ENCODE measurements at regions not wholly inside any gene's neighbourhood (a gene's known extent, or its start where the extent isn't known, plus 50 kb on each side); places are given as distances from the start of the nearest gene placed in this dataset.

- BruUV-seq (replicated peaks), result no TSS peak
- POLR2A ChIA-PET, result interaction anchor here (0.6 kb wide), 1 partner anchor 23 kb away, joined by 3 read pairs; no protein-coding TSS in a partner anchor
- H3K9me2 ChIP-seq (ENCODE audit: insufficient read depth), result no peaks in the 10 kb centered on the region
- no peaks in the 10 kb centered on the region for H3K27me3 ChIP-seq (ENCODE audit: insufficient read depth, low read length)
- CTCF ChIA-PET, result no interaction called here
- no peaks in the 10 kb centered on the region for H3K4me1 ChIP-seq (ENCODE audit: control insufficient read depth in 1 of 2, insufficient read depth in 2 of 2, low read length in 2 of 2)
- no peak overlapping the region for H3K27ac ChIP-seq (ENCODE audit: low read depth, low read length)
- H3K4me3 ChIP-seq (replicated peaks in 1 of 2; ENCODE audit: low read depth in 1 of 2, low read length in 2 of 2), result no peak overlapping the region
- RAD21 ChIA-PET (ENCODE audit: low non-redundant PET in 1 of 2, low total read pairs in 2 of 2, uncharacterized antibody in 2 of 2, unreplicated experiment in 2 of 2), result no interaction called here
- no peaks in the 10 kb centered on the region for H3K79me2 ChIP-seq (ENCODE audit: insufficient read depth, low read length)
- TF ChIP-seq, protein P1, sequence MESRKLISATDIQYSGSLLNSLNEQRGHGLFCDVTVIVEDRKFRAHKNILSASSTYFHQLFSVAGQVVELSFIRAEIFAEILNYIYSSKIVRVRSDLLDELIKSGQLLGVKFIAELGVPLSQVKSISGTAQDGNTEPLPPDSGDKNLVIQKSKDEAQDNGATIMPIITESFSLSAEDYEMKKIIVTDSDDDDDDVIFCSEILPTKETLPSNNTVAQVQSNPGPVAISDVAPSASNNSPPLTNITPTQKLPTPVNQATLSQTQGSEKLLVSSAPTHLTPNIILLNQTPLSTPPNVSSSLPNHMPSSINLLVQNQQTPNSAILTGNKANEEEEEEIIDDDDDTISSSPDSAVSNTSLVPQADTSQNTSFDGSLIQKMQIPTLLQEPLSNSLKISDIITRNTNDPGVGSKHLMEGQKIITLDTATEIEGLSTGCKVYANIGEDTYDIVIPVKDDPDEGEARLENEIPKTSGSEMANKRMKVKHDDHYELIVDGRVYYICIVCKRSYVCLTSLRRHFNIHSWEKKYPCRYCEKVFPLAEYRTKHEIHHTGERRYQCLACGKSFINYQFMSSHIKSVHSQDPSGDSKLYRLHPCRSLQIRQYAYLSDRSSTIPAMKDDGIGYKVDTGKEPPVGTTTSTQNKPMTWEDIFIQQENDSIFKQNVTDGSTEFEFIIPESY (IDR thresholded peaks at IDR 0.05; ENCODE audit: extremely low read depth, insufficient replicate concordance, low read length), result no peak
- TF ChIP-seq SRF (IDR thresholded peaks at IDR 0.05; ENCODE audit: low read depth), result no peak
- no peak for TF ChIP-seq MAX (IDR thresholded peaks at IDR 0.05)
- intact Hi-C loops (cut with micrococcal nuclease), result no loop called here
- H2AFZ ChIP-seq (ENCODE audit: low read depth, low read length, poor library complexity, severe bottlenecking), result no peak overlapping the region
- H3K4me2 ChIP-seq (ENCODE audit: low read length), result no peak overlapping the region
- H3K36me3 ChIP-seq (ENCODE audit: control insufficient read depth in 1 of 2, insufficient read depth in 2 of 2, low read length in 2 of 2), result no peaks in the 10 kb centered on the region
- no peak overlapping the region for H3K9ac ChIP-seq (ENCODE audit: low read length)
- no peaks in the 10 kb centered on the region for H3K9me3 ChIP-seq (ENCODE audit: control insufficient read depth in 1 of 2, insufficient read depth in 1 of 2, low read depth in 1 of 2, low read length in 2 of 2)
- no peak for DNase-seq (ENCODE audit: low read depth, low spot score)
- ATAC-seq, result no peak
- no peaks in the 10 kb centered on the region for H4K20me1 ChIP-seq (ENCODE audit: insufficient read depth)
Observed at GRCh38 chr13:73657821-73658540, 476.2 kb downstream of the KLF12 start.

- POLR2A ChIA-PET, result no interaction called here
- H3K27me3 ChIP-seq (ENCODE audit: insufficient read depth, low read length), result no peaks in the 10 kb centered on the region
- H3K4me3 ChIP-seq (replicated peaks in 1 of 2; ENCODE audit: low read depth in 1 of 2, low read length in 2 of 2), result no peak overlapping the region
- H3K4me2 ChIP-seq (ENCODE audit: low read length), result no peak overlapping the region
- H3K4me1 ChIP-seq (ENCODE audit: control insufficient read depth in 1 of 2, insufficient read depth in 2 of 2, low read length in 2 of 2), result no peaks in the 10 kb centered on the region
- no peak overlapping the region for H3K27ac ChIP-seq (ENCODE audit: low read depth, low read length)
- H3K36me3 ChIP-seq (ENCODE audit: control insufficient read depth in 1 of 2, insufficient read depth in 2 of 2, low read length in 2 of 2), result no peaks in the 10 kb centered on the region
- RAD21 ChIA-PET (ENCODE audit: low non-redundant PET in 1 of 2, low total read pairs in 2 of 2, uncharacterized antibody in 2 of 2, unreplicated experiment in 2 of 2), result no interaction called here
- intact Hi-C loops (cut with micrococcal nuclease), result no loop called here
- CTCF ChIA-PET, result no interaction called here
- no peak overlapping the region for H3K9ac ChIP-seq (ENCODE audit: low read length)
- ATAC-seq (no peak), DNase-seq (ENCODE audit: low read depth, low spot score) (no peak)
- H3K79me2 ChIP-seq (ENCODE audit: insufficient read depth, low read length), result no peaks in the 10 kb centered on the region
- BruUV-seq (replicated peaks), result no TSS peak
- H3K9me3 ChIP-seq (ENCODE audit: control insufficient read depth in 1 of 2, insufficient read depth in 1 of 2, low read depth in 1 of 2, low read length in 2 of 2), result no peaks in the 10 kb centered on the region
- H4K20me1 ChIP-seq (ENCODE audit: insufficient read depth), result no peaks in the 10 kb centered on the region
- no peaks in the 10 kb centered on the region for H3K9me2 ChIP-seq (ENCODE audit: insufficient read depth)
- no peak overlapping the region for H2AFZ ChIP-seq (ENCODE audit: low read depth, low read length, poor library complexity, severe bottlenecking)
- TF ChIP-seq CBX3 (IDR thresholded peaks at IDR 0.05; ENCODE audit: low read depth) (no peak), TCF7L2 (IDR thresholded peaks at IDR 0.05; ENCODE audit: borderline replicate concordance, extremely low read depth, insufficient read depth, insufficient read length) (no peak), ZFX (IDR thresholded peaks at IDR 0.05) (no peak), POLR2A (IDR thresholded peaks at IDR 0.05; ENCODE audit: borderline replicate concordance, extremely low read depth, insufficient read depth, insufficient read length) (no peak), CTCF (IDR thresholded peaks at IDR 0.05 in 2 of 3, conservative IDR thresholded peaks at IDR 0.05 in 1 of 3; ENCODE audit: borderline replicate concordance in 1 of 3, insufficient read depth in 1 of 3, low read depth in 2 of 3, low read length in 2 of 3) (no peak), SP1 (IDR thresholded peaks at IDR 0.05; ENCODE audit: low read depth) (no peak), EZH2 (IDR thresholded peaks at IDR 0.05) (no peak)
- TF ChIP-seq, protein P2, sequence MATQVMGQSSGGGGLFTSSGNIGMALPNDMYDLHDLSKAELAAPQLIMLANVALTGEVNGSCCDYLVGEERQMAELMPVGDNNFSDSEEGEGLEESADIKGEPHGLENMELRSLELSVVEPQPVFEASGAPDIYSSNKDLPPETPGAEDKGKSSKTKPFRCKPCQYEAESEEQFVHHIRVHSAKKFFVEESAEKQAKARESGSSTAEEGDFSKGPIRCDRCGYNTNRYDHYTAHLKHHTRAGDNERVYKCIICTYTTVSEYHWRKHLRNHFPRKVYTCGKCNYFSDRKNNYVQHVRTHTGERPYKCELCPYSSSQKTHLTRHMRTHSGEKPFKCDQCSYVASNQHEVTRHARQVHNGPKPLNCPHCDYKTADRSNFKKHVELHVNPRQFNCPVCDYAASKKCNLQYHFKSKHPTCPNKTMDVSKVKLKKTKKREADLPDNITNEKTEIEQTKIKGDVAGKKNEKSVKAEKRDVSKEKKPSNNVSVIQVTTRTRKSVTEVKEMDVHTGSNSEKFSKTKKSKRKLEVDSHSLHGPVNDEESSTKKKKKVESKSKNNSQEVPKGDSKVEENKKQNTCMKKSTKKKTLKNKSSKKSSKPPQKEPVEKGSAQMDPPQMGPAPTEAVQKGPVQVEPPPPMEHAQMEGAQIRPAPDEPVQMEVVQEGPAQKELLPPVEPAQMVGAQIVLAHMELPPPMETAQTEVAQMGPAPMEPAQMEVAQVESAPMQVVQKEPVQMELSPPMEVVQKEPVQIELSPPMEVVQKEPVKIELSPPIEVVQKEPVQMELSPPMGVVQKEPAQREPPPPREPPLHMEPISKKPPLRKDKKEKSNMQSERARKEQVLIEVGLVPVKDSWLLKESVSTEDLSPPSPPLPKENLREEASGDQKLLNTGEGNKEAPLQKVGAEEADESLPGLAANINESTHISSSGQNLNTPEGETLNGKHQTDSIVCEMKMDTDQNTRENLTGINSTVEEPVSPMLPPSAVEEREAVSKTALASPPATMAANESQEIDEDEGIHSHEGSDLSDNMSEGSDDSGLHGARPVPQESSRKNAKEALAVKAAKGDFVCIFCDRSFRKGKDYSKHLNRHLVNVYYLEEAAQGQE (IDR thresholded peaks at IDR 0.05; ENCODE audit: low read depth), result no peak
- TF ChIP-seq, protein P3, sequence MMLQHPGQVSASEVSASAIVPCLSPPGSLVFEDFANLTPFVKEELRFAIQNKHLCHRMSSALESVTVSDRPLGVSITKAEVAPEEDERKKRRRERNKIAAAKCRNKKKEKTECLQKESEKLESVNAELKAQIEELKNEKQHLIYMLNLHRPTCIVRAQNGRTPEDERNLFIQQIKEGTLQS (IDR thresholded peaks at IDR 0.05), result no peak
Observed at GRCh38 chr13:73656863-73657262, 477.3 kb downstream of the KLF12 start.

Data from HCT116 (cell line).